IMR-90 (cell line): ENCODE measurements at regions not wholly inside any gene's neighbourhood (a gene's known extent, or its start where the extent isn't known, plus 50 kb on each side); places are given as distances from the start of the nearest gene placed in this dataset.

Source experiments
- ATAC-seq: fragments of 200-7000 bp; cut with Tn5 transposase; 2 replicates; pipeline ENCODE4 v1.9.1; 2020; ENCODE audit warnings: low read depth, mild to moderate bottlenecking, moderate library complexity
- BruUV-seq: library from RNA; stranded (reverse); fragments of 400-500 nt; replicated peaks from 2 replicates; lab custom pipeline; 2021; lab: Mats Ljungman, UMichigan
- CTCF ChIA-PET: fragments of 300-600 bp; formaldehyde crosslinking; extraction: SDS; loops from one replicate; lab custom pipeline; 2021; ENCODE audit warnings: antibody characterized with exemption; lab: Yijun Ruan, JAX
- POLR2A ChIA-PET: fragments of 300-600 bp; sonication (Branson Sonifier 250); formaldehyde crosslinking; loops from one replicate; lab custom pipeline; 2022; ENCODE audit warnings: antibody characterized with exemption; ENCODE audit not compliant: unreplicated experiment; lab: Charles Lee
- DNase-seq: peaks from one replicate; pipeline ENCODE4 v3.0.0; 2013
- H2AFZ ChIP-seq: replicated peaks from 2 replicates; pipeline ENCODE3; 2013; ENCODE audit warnings: low read length, mild to moderate bottlenecking; ENCODE audit not compliant: poor library complexity
- H2AK5ac ChIP-seq: 2 replicates; pipeline ENCODE4 v1.6.1; 2013; ENCODE audit warnings: low read depth, low read length, inconsistent platforms
- H2AK9ac ChIP-seq: replicated peaks from 2 replicates; pipeline ENCODE3; 2013; ENCODE audit warnings: mild to moderate bottlenecking, low read depth, low read length, moderate library complexity; ENCODE audit not compliant: poor library complexity
- H2BK120ac ChIP-seq: 2 replicates; pipeline ENCODE4 v1.6.1; 2013; ENCODE audit warnings: low read depth, low read length, inconsistent platforms
- H2BK15ac ChIP-seq: 3 replicates; pipeline ENCODE4 v1.6.1; 2013; ENCODE audit warnings: low read depth, low read length, inconsistent platforms
- H2BK20ac ChIP-seq: 2 replicates; pipeline ENCODE4 v1.6.1; 2013; ENCODE audit warnings: low read depth, mild to moderate bottlenecking, inconsistent platforms, low read length, moderate library complexity
- H2BK5ac ChIP-seq: 2 replicates; pipeline ENCODE4 v1.6.1; 2013; ENCODE audit warnings: mild to moderate bottlenecking, low read depth, low read length, inconsistent platforms; ENCODE audit not compliant: poor library complexity, severe bottlenecking
- H3K14ac ChIP-seq: replicated peaks from 2 replicates; pipeline ENCODE4 v1.6.1; 2013; ENCODE audit warnings: low read depth, low read length, inconsistent platforms
- H3K18ac ChIP-seq: 2 replicates; pipeline ENCODE4 v1.6.1; 2013; ENCODE audit warnings: low read depth, low read length, control low read depth
- H3K23ac ChIP-seq: 2 replicates; pipeline ENCODE4 v1.6.1; 2013; ENCODE audit warnings: low read depth, low read length, inconsistent platforms
- H3K27ac ChIP-seq: 2 replicates; pipeline ENCODE4 v1.5.1; 2013; ENCODE audit warnings: mild to moderate bottlenecking, control low read depth, low read length; ENCODE audit not compliant: insufficient read depth
- H3K27me3 ChIP-seq: 2 replicates; pipeline ENCODE4 v1.6.1; 2013; ENCODE audit warnings: low read length; ENCODE audit not compliant: control insufficient read depth, insufficient read depth
- H3K36me3 ChIP-seq: 2 replicates; pipeline ENCODE4 v1.6.1; 2013; ENCODE audit warnings: low read length, mixed read lengths; ENCODE audit not compliant: control insufficient read depth, insufficient read depth
- H3K4ac ChIP-seq: 2 replicates; pipeline ENCODE4 v1.6.1; 2013; ENCODE audit warnings: low read depth, low read length, inconsistent platforms
- H3K4me1 ChIP-seq: 2 replicates; pipeline ENCODE4 v1.6.1; 2013; ENCODE audit warnings: low read length, mixed read lengths; ENCODE audit not compliant: control insufficient read depth, insufficient read depth
- H3K4me2 ChIP-seq: 2 replicates; pipeline ENCODE4 v1.6.1; 2013; ENCODE audit warnings: low read depth, mild to moderate bottlenecking, control low read depth, low read length, moderate library complexity
- H3K4me3 ChIP-seq: 2 replicates; pipeline ENCODE4 v1.5.1; 2013; ENCODE audit warnings: low read depth, mild to moderate bottlenecking, control low read depth, low read length, moderate library complexity; ENCODE audit not compliant: insufficient read depth
- H3K56ac ChIP-seq: 2 replicates; pipeline ENCODE4 v1.6.1; 2013; ENCODE audit warnings: low read length, inconsistent platforms; ENCODE audit not compliant: insufficient read depth; ENCODE audit errors: extremely low read depth
- H3K79me1 ChIP-seq, 2 experiments: 2 replicates each; pipeline ENCODE4 v1.6.1; 2013; ENCODE audit warnings: low read length in 2 of 2, inconsistent platforms in 1 of 2, low read depth in 1 of 2
- H3K9ac ChIP-seq: 2 replicates; pipeline ENCODE4 v1.6.1; 2013; ENCODE audit warnings: low read depth, low read length, control low read depth
- H3K9me1 ChIP-seq: 2 replicates; pipeline ENCODE4 v1.6.1; 2013; ENCODE audit warnings: low read length, inconsistent platforms; ENCODE audit not compliant: insufficient read depth
- H3K9me3 ChIP-seq: 2 replicates; pipeline ENCODE4 v1.6.1; 2013; ENCODE audit warnings: low read length; ENCODE audit not compliant: control insufficient read depth, insufficient read depth
- H4K20me1 ChIP-seq: 2 replicates; pipeline ENCODE4 v1.6.1; 2013; ENCODE audit warnings: low read length, inconsistent platforms; ENCODE audit not compliant: insufficient read depth
- H4K5ac ChIP-seq: 2 replicates; pipeline ENCODE4 v1.6.1; 2013; ENCODE audit warnings: mild to moderate bottlenecking, low read depth, low read length, control low read depth
- H4K8ac ChIP-seq, 2 experiments: 2 replicates each; pipeline ENCODE4 v1.6.1; 2013; ENCODE audit warnings: low read depth in 2 of 2, low read length in 2 of 2, control low read depth in 1 of 2, inconsistent platforms in 1 of 2
- H4K91ac ChIP-seq: 2 replicates; pipeline ENCODE4 v1.6.1; 2013; ENCODE audit warnings: low read depth, low read length, inconsistent platforms; ENCODE audit not compliant: insufficient read depth
- BHLHE40 ChIP-seq: fragments of 150-350 bp; IDR thresholded peaks from 2 replicates; pipeline ENCODE4 v1.6.1; 2016; ENCODE audit warnings: mild to moderate bottlenecking, low read depth, low read length
- CEBPB ChIP-seq: IDR thresholded peaks from 2 replicates; pipeline ENCODE4 v1.6.1; 2012; ENCODE audit warnings: low read depth, low read length, improper control_type of control experiment
- CHD1 ChIP-seq: IDR thresholded peaks from 2 replicates; pipeline ENCODE4 v1.6.1; 2012; ENCODE audit warnings: low read depth, low read length, improper control_type of control experiment
- FOS ChIP-seq: fragments of 150-350 bp; IDR thresholded peaks from 2 replicates; pipeline ENCODE4 v1.6.1; 2016; ENCODE audit warnings: low read depth, low read length
- MAZ ChIP-seq: IDR thresholded peaks from 2 replicates; pipeline ENCODE4 v1.6.1; 2012; ENCODE audit warnings: low read depth, mild to moderate bottlenecking, low read length, improper control_type of control experiment, moderate library complexity, borderline replicate concordance
- NFE2L2 ChIP-seq: fragments of 150-350 bp; IDR thresholded peaks from 2 replicates; pipeline ENCODE4 v1.6.1; 2016; ENCODE audit warnings: low read depth, mild to moderate bottlenecking, low read length
- RAD21 ChIP-seq: IDR thresholded peaks from 2 replicates; pipeline ENCODE4 v1.6.1; 2012; ENCODE audit warnings: low read length, improper control_type of control experiment
- RCOR1 ChIP-seq: IDR thresholded peaks from 2 replicates; pipeline ENCODE4 v1.6.1; 2012; ENCODE audit warnings: mild to moderate bottlenecking, low read length, improper control_type of control experiment; ENCODE audit not compliant: insufficient replicate concordance
- RFX5 ChIP-seq: IDR thresholded peaks from 2 replicates; pipeline ENCODE4 v1.8.0; 2012; ENCODE audit warnings: low read depth, mild to moderate bottlenecking, low read length, moderate library complexity
- SMC3 ChIP-seq: fragments of 150-350 bp; IDR thresholded peaks from 2 replicates; pipeline ENCODE4 v1.6.1; 2016; ENCODE audit warnings: low read depth, mild to moderate bottlenecking, antibody characterized with exemption, low read length, moderate library complexity
- WGBS, 2 experiments: methylation state at CpG; one replicate each; pipeline versions ENCODE4 v1.1.5 to v1.1.7; 2013; ENCODE audit warnings: missing lambda C conversion rate in 2 of 2; ENCODE audit not compliant: insufficient read length in 1 of 2; ENCODE audit errors: extremely low coverage in 2 of 2; 5-methylcytosine and 5-hydroxymethylcytosine counted together
- dilution Hi-C: fragments of 300-500 bp; cut with HindIII; formaldehyde crosslinking; loops from one replicate; pipeline ENCODE4 v1.14.3; 2018; ENCODE audit warnings: low sequenced_read_pairs; ENCODE audit not compliant: unreplicated experiment
- in situ Hi-C: fragments of 300-500 bp; cut with MboI; formaldehyde crosslinking; loops from 3 replicates; pipeline ENCODE4 v1.14.3; 2019; ENCODE audit warnings: low sequenced_read_pairs, inconsistent platforms, mixed read lengths
- intact Hi-C: fragments of 100-400 bp; cut with micrococcal nuclease; formaldehyde crosslinking; loops from 2 replicates; pipeline ENCODE4 v1.10.0; 2022
- TF ChIP-seq, protein P1 (sequence below): fragments of 150-350 bp; IDR thresholded peaks from 2 replicates; pipeline ENCODE4 v1.6.1; 2017; ENCODE audit warnings: mild to moderate bottlenecking, antibody characterized with exemption, low read length, low read depth

DNA sequence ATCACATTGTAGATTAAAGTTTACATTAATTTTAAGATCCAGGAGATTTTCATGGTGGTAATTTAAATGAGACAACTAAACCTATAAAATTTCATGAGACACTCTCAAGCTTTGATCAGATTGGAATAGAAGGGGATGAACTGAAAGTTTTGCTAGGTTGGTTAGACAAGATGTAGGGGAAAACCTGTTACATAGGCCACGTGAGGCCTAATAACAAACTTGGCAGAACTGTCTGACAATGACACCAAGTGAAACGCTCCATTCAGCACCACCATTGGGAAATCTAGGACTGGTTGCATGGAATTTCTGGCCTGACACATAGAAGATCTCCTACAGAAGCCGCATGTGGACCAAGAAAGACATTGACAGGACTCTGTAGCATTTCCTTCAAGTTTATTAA lies 87.8 kb upstream of the SLC39A10 start:
- Histone ChIP-seq H3K9me1 (no peaks in the 10 kb centered on the region), H4K5ac (peak overlapping the region; percentile 29; the same call in 1 of the 2 replicates), H3K4me2 (no peak overlapping the region), H3K27ac (no peak overlapping the region), H2BK5ac (no peak overlapping the region), H3K4me1 (peaks cover 8% of the 10 kb centered on the region; the same call in 1 of the 2 replicates), H2BK120ac (no peak overlapping the region), H3K79me1 (no peaks in the 10 kb centered on the region), H4K91ac (no peak overlapping the region), H3K23ac (no peak overlapping the region), H3K9ac (no peak overlapping the region), H3K14ac (no peak overlapping the region), H3K4ac (no peak overlapping the region), H3K56ac (no peak overlapping the region), H2AK9ac (no peak overlapping the region), H3K36me3 (no peaks in the 10 kb centered on the region), H3K9me3 (no peaks in the 10 kb centered on the region), H3K27me3 (no peaks in the 10 kb centered on the region), H4K20me1 (no peaks in the 10 kb centered on the region), H2AK5ac (0 out of 2 replicates have a peak overlapping the region, but pooled peaks have one; percentile 26), H4K8ac (no peak overlapping the region), H2AFZ (no peak overlapping the region), H2BK15ac (no peak overlapping the region; the same call in 2 of the 3 replicates), H3K4me3 (no peak overlapping the region), H3K18ac (peak overlapping the region; percentile 42; the same call in 1 of the 2 replicates), H2BK20ac (0 out of 2 replicates have a peak overlapping the region, but pooled peaks have one; percentile 16)
- ChIA-PET POLR2A (no interaction called here), CTCF (interaction anchor here (1.1 kb wide), 1 partner anchor 35 kb away, joined by 3 read pairs; no protein-coding TSS in a partner anchor)
- dilution Hi-C loops (no loop called here), in situ Hi-C loops (no loop called here), intact Hi-C loops (no loop called here)
- WGBS, 2 experiments, result 100% methylated on average over 1 of the region's 3 CpGs; no CpG with 5 or more reads in 1 of the 2 experiments
- no TSS peak for BruUV-seq
- DNase-seq, result no peak
- no peak for ATAC-seq
- no peak for TF ChIP-seq RCOR1
- no peak for TF ChIP-seq NFE2L2
- no peak for TF ChIP-seq CEBPB
- TF ChIP-seq RAD21, result no peak
- no peak for TF ChIP-seq FOS
- TF ChIP-seq SMC3, result no peak
- no peak for TF ChIP-seq CHD1
- no peak for TF ChIP-seq MAZ
- TF ChIP-seq, protein P1, sequence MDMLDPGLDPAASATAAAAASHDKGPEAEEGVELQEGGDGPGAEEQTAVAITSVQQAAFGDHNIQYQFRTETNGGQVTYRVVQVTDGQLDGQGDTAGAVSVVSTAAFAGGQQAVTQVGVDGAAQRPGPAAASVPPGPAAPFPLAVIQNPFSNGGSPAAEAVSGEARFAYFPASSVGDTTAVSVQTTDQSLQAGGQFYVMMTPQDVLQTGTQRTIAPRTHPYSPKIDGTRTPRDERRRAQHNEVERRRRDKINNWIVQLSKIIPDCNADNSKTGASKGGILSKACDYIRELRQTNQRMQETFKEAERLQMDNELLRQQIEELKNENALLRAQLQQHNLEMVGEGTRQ, result no peak
- no peak for TF ChIP-seq RFX5
- no peak for TF ChIP-seq BHLHE40
